PC-9 (cell line): ENCODE measurements at regions not wholly inside any gene's neighbourhood (a gene's known extent, or its start where the extent isn't known, plus 50 kb on each side); places are given as distances from the start of the nearest gene placed in this dataset.

ENCODE experiments used
- BruUV-seq: library from RNA; stranded (reverse); fragments of 400-500 nt; replicated peaks from 2 replicates; lab custom pipeline; 2021; lab: Mats Ljungman, UMichigan
- CTCF ChIA-PET: fragments of 300-600 bp; sonication (Branson Sonifier 250); formaldehyde crosslinking; loops from one replicate; lab custom pipeline; 2022; ENCODE audit warnings: antibody characterized with exemption; lab: Charles Lee
- POLR2A ChIA-PET: fragments of 300-600 bp; sonication (Branson Sonifier 250); formaldehyde crosslinking; loops from one replicate; lab custom pipeline; 2022; ENCODE audit warnings: antibody characterized with exemption; ENCODE audit not compliant: unreplicated experiment; lab: Charles Lee
- DNase-seq, 2 experiments: peaks; one replicate each; pipeline versions ENCODE4 v3.0.0 to v3.0.0-alpha.2; 2015 to 2022; ENCODE audit warnings: mixed read lengths in 1 of 2
- H2AFZ ChIP-seq: fragments of 200-600 bp; sonication (generic); 2 replicates; pipeline ENCODE4 v1.8.1; 2017; ENCODE audit warnings: antibody characterized with exemption
- H3F3A ChIP-seq: fragments of 200-600 bp; sonication (generic); 2 replicates; pipeline ENCODE4 v1.8.1; 2017; ENCODE audit warnings: antibody characterized with exemption, mild to moderate bottlenecking, low read depth; ENCODE audit not compliant: insufficient read depth
- H3K27ac ChIP-seq: fragments of 200-600 bp; sonication (generic); 2 replicates; pipeline ENCODE4 v1.6.1; 2016; ENCODE audit warnings: mixed run types
- H3K27me3 ChIP-seq: fragments of 200-600 bp; sonication (generic); 2 replicates; pipeline ENCODE4 v1.6.1; 2016; ENCODE audit warnings: low read depth, mixed run types; ENCODE audit not compliant: insufficient read depth
- H3K36me3 ChIP-seq: fragments of 200-600 bp; sonication (generic); 2 replicates; pipeline ENCODE4 v1.6.1; 2016; ENCODE audit warnings: low read depth, mixed run types
- H3K4me1 ChIP-seq: fragments of 200-600 bp; sonication (generic); replicated peaks from 2 replicates; pipeline ENCODE4 v1.6.1; 2016; ENCODE audit warnings: mixed run types; ENCODE audit not compliant: insufficient read depth
- H3K4me2 ChIP-seq: fragments of 200-600 bp; sonication (generic); 2 replicates; pipeline ENCODE4 v1.6.1; 2017; ENCODE audit warnings: mixed run types
- H3K4me3 ChIP-seq: fragments of 200-600 bp; sonication (generic); 2 replicates; pipeline ENCODE4 v1.6.1; 2016; ENCODE audit warnings: mixed run types
- H3K79me2 ChIP-seq: fragments of 200-600 bp; sonication (generic); 2 replicates; pipeline ENCODE4 v1.6.1; 2017; ENCODE audit warnings: low read depth, mixed run types
- H3K9me2 ChIP-seq: fragments of 200-600 bp; sonication (generic); 2 replicates; pipeline ENCODE4 v1.8.1; 2017; ENCODE audit warnings: mild to moderate bottlenecking; ENCODE audit not compliant: insufficient read depth
- H3K9me3 ChIP-seq: fragments of 200-600 bp; sonication (generic); 2 replicates; pipeline ENCODE4 v1.8.1; 2016; ENCODE audit warnings: low read depth; ENCODE audit not compliant: insufficient read depth
- H4K20me1 ChIP-seq: fragments of 200-600 bp; sonication (generic); 2 replicates; pipeline ENCODE4 v1.8.1; 2017; ENCODE audit not compliant: insufficient read depth
- CTCF ChIP-seq: fragments of 200-600 bp; sonication (generic); conservative IDR thresholded peaks from 2 replicates; pipeline ENCODE4 v1.6.1; 2017; ENCODE audit warnings: mixed run types, antibody characterized with exemption, mild to moderate bottlenecking, moderate library complexity
- EZH2 ChIP-seq: fragments of 200-600 bp; sonication (generic); IDR thresholded peaks from 2 replicates; pipeline ENCODE4 v1.8.0; 2017; ENCODE audit warnings: antibody characterized with exemption, low read depth
- intact Hi-C: fragments of 100-400 bp; cut with micrococcal nuclease; formaldehyde crosslinking; loops from one replicate; pipeline ENCODE4 v1.10.0; 2022; ENCODE audit not compliant: unreplicated experiment

DNA sequence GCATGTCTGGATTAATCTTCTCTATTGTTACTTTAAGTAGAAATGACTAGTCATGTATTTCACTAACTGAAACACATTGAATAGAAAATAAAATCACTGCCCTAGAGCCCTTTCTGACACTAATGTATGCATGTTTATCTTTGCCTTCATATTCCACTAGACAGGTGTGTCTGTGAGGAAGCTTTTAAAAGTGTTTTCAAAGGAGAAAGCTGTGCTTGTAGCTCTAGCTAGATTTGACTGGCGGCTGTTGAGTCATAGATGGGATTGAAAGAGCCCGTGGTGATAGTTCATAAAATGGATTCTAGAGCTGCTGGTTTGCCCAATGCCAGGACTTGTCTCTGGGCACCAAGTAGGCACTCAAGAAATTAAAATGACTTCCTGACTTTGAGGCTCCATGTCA lies 189.0 kb upstream of the PIRT start:
- TF ChIP-seq EZH2 (no peak), CTCF (no peak)
- Histone ChIP-seq H3K4me1 (no peaks in the 10 kb centered on the region), H3F3A (no peaks in the 10 kb centered on the region), H3K9me3 (no peaks in the 10 kb centered on the region), H2AFZ (no peak overlapping the region), H4K20me1 (no peaks in the 10 kb centered on the region), H3K27ac (no peak overlapping the region), H3K4me2 (no peak overlapping the region), H3K79me2 (no peaks in the 10 kb centered on the region), H3K36me3 (no peaks in the 10 kb centered on the region), H3K9me2 (no peaks in the 10 kb centered on the region; the same call in 1 of the 2 replicates), H3K4me3 (no peak overlapping the region), H3K27me3 (no peaks in the 10 kb centered on the region)
- BruUV-seq, result no TSS peak
- DNase-seq, result no peak
- intact Hi-C loops, result no loop called here
- ChIA-PET CTCF (no interaction called here), POLR2A (no interaction called here)

DNA sequence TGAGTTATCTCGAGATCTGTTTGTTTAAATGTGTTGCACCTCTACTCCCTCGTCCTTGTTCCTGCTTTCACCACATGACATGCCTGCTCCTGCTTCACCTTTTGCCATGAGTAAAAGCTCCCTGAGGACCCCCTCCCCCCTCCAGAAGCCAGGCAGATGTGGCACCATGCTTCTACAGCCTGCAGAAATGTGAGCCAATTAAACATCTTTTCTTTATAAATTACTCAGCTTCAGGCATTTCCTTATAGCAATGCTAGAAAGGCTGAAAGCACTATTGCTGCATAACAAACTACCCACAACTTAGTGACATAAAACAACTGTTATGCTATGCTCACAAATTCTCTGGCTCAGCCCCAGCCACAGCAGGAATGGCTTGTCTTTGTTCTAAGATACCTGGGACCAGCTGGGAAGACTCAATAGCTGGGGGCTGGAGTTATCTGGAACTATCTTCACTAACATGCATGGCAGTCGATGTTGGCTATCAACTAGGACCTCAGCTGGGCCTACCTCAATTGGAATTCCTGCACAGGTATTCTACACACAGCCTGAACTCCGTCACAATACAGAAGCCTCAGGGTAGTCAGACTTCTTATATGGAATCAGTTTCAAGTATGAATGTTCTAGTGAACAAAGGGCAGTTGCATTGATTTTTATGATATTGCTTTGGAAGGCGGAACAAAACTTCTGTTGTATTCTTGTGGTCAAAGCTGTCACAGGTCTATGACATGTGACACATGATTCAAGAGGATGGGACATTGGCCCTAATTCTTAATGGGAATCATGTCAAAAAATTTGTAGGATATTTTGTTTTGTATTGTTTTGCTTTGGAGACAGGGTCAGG lies 186.0 kb upstream of the PIRT start:
- intact Hi-C loops, result no loop called here
- H3K9me2 ChIP-seq, result no peaks in the 10 kb centered on the region
- BruUV-seq, result no TSS peak
- H2AFZ ChIP-seq, result no peak overlapping the region
- DNase-seq, result no peak
- ChIA-PET POLR2A (no interaction called here), CTCF (no interaction called here)
- H3K4me3 ChIP-seq, result no peak overlapping the region
- no peaks in the 10 kb centered on the region for H3K4me1 ChIP-seq
- H3K27ac ChIP-seq, result no peak overlapping the region
- H4K20me1 ChIP-seq, result no peaks in the 10 kb centered on the region
- H3K9me3 ChIP-seq, result no peaks in the 10 kb centered on the region
- no peaks in the 10 kb centered on the region for H3F3A ChIP-seq
- H3K27me3 ChIP-seq, result no peaks in the 10 kb centered on the region
- TF ChIP-seq CTCF, result no peak
- TF ChIP-seq EZH2, result no peak
- H3K79me2 ChIP-seq, result no peaks in the 10 kb centered on the region
- H3K4me2 ChIP-seq, result no peak overlapping the region
- no peaks in the 10 kb centered on the region for H3K36me3 ChIP-seq

GRCh38 chr17:11006530-11006929 lies 168.6 kb upstream of the PIRT start:
- no peak for DNase-seq
- H3K4me1 ChIP-seq, result no peaks in the 10 kb centered on the region
- intact Hi-C loops, result no loop called here
- no peaks in the 10 kb centered on the region for H3K9me2 ChIP-seq
- no peaks in the 10 kb centered on the region for H3K27me3 ChIP-seq
- H3K4me2 ChIP-seq, result no peak overlapping the region
- H3K4me3 ChIP-seq, result no peak overlapping the region
- ChIA-PET CTCF (no interaction called here), POLR2A (no interaction called here)
- no peak for TF ChIP-seq CTCF
- no peak for TF ChIP-seq EZH2
- no peaks in the 10 kb centered on the region for H3F3A ChIP-seq
- no peaks in the 10 kb centered on the region for H3K36me3 ChIP-seq
- H3K79me2 ChIP-seq, result no peaks in the 10 kb centered on the region
- no peaks in the 10 kb centered on the region for H4K20me1 ChIP-seq
- H3K27ac ChIP-seq, result no peak overlapping the region
- BruUV-seq, result no TSS peak
- no peak overlapping the region for H2AFZ ChIP-seq
- H3K9me3 ChIP-seq, result no peaks in the 10 kb centered on the region
